H1 (cell line): ENCODE measurements at regions not wholly inside any gene's neighbourhood (a gene's known extent, or its start where the extent isn't known, plus 50 kb on each side); places are given as distances from the start of the nearest gene placed in this dataset.

Source experiments
- CTCF ChIA-PET: fragments of 300-600 bp; sonication (Branson Sonifier 250); formaldehyde crosslinking; loops from one replicate; lab custom pipeline; 2021; ENCODE audit not compliant: partially characterized antibody; lab: Charles Lee
- POLR2A ChIA-PET: fragments of 300-600 bp; sonication (Branson Sonifier 250); formaldehyde crosslinking; loops from one replicate; lab custom pipeline; 2021; ENCODE audit warnings: inconsistent platforms; ENCODE audit not compliant: partially characterized antibody; lab: Charles Lee
- DNase-seq, 2 experiments: peaks; one replicate each; pipeline versions ENCODE4 v3.0.0 to v3.0.0-alpha.2; 2010 to 2022; ENCODE audit warnings: low spot score in 2 of 2, low read depth in 1 of 2, mixed read lengths in 1 of 2
- FAIRE-seq: peaks from 2 replicates; lab custom pipeline; 2011; peaks lifted over from hg19 to GRCh38; lab: Jason Lieb, UNC
- H2AFZ ChIP-seq: 2 replicates; pipeline ENCODE4 v1.8.1; 2012; ENCODE audit warnings: low read length, inconsistent platforms
- H2AK5ac ChIP-seq: 2 replicates; pipeline ENCODE4 v1.6.1; 2013; ENCODE audit warnings: low read depth, low read length
- H2BK120ac ChIP-seq: replicated peaks from 2 replicates; pipeline ENCODE3; 2013; ENCODE audit warnings: low read depth, low read length, inconsistent platforms
- H2BK12ac ChIP-seq: 2 replicates; pipeline ENCODE4 v1.6.1; 2013; ENCODE audit warnings: low read depth, low read length
- H2BK15ac ChIP-seq: 2 replicates; pipeline ENCODE4 v1.6.1; 2013; ENCODE audit warnings: low read length
- H2BK20ac ChIP-seq: 2 replicates; pipeline ENCODE4 v1.6.1; 2013; ENCODE audit warnings: low read length
- H2BK5ac ChIP-seq: 2 replicates; pipeline ENCODE4 v1.6.1; 2013; ENCODE audit warnings: low read depth, low read length
- H3K14ac ChIP-seq: 2 replicates; pipeline ENCODE4 v1.6.1; 2013; ENCODE audit warnings: inconsistent platforms; ENCODE audit not compliant: insufficient read length
- H3K18ac ChIP-seq: 2 replicates; pipeline ENCODE4 v1.6.1; 2013; ENCODE audit warnings: low read length; ENCODE audit errors: extremely low read depth
- H3K23ac ChIP-seq: 2 replicates; pipeline ENCODE4 v1.6.1; 2013; ENCODE audit warnings: inconsistent platforms; ENCODE audit not compliant: insufficient read length
- H3K23me2 ChIP-seq: 2 replicates; pipeline ENCODE4 v1.6.1; 2013; ENCODE audit warnings: low read depth, low read length
- H3K27ac ChIP-seq: 2 replicates; pipeline ENCODE4 v1.6.1; 2011; ENCODE audit warnings: low read depth, low read length, inconsistent platforms
- H3K27me3 ChIP-seq, 4 experiments: replicated peaks in 1 of 4; 1 replicate in 1 of 4; 2 replicates in 3 of 4; pipeline versions ENCODE4 v1.6.1 to v1.8.1; 2011 to 2013; ENCODE audit warnings: low read length in 3 of 4, mild to moderate bottlenecking in 3 of 4, inconsistent platforms in 2 of 4, mixed read lengths in 2 of 4, moderate library complexity in 1 of 4; ENCODE audit not compliant: control insufficient read depth in 3 of 4, insufficient read depth in 3 of 4; ENCODE audit errors: extremely low read depth in 1 of 4
- H3K36me3 ChIP-seq, 4 experiments: 2 replicates each; pipeline versions ENCODE4 v1.6.1 to v1.8.1; 2011 to 2013; ENCODE audit warnings: mild to moderate bottlenecking in 4 of 4, low read length in 3 of 4, moderate library complexity in 2 of 4, control low read depth in 1 of 4, inconsistent platforms in 1 of 4; ENCODE audit not compliant: insufficient read depth in 4 of 4, control insufficient read depth in 2 of 4
- H3K4ac ChIP-seq: replicated peaks from 2 replicates; pipeline ENCODE3; 2013; ENCODE audit warnings: low read length, low read depth, mixed read lengths, inconsistent platforms; ENCODE audit not compliant: insufficient read length
- H3K4me1 ChIP-seq, 4 experiments: replicated peaks in 1 of 4; 1 replicate in 1 of 4; 2 replicates in 3 of 4; pipeline versions ENCODE4 v1.6.1 to v1.8.1; 2011 to 2013; ENCODE audit warnings: low read length in 3 of 4, inconsistent platforms in 2 of 4, mixed read lengths in 1 of 4; ENCODE audit not compliant: insufficient read depth in 4 of 4, control insufficient read depth in 3 of 4
- H3K4me2 ChIP-seq, 2 experiments: 2 replicates each; pipeline versions ENCODE4 v1.6.1 to v1.8.1; 2011 to 2013; ENCODE audit warnings: low read depth in 2 of 2, low read length in 2 of 2, control low read depth in 1 of 2, inconsistent platforms in 1 of 2, mild to moderate bottlenecking in 1 of 2; ENCODE audit not compliant: insufficient read depth in 1 of 2
- H3K4me3 ChIP-seq, 4 experiments: fragments of 200-600, 300-600 bp in 1 of 4; sonication (generic), shearing (Covaris generic), sonication (Bioruptor Twin) in 1 of 4; 2 replicates each; pipeline versions ENCODE4 v1.5.1 to v1.8.1; 2011 to 2016; ENCODE audit warnings: low read length in 4 of 4, low read depth in 3 of 4, control low read depth in 2 of 4, inconsistent platforms in 2 of 4, mild to moderate bottlenecking in 2 of 4, mixed read lengths in 1 of 4, moderate library complexity in 1 of 4; ENCODE audit not compliant: insufficient read depth in 2 of 4; ENCODE audit errors: extremely low read depth in 1 of 4
- H3K56ac ChIP-seq: replicated peaks from 2 replicates; pipeline ENCODE3; 2013; ENCODE audit warnings: low read depth, mild to moderate bottlenecking, mixed read lengths, low read length, inconsistent platforms; ENCODE audit not compliant: insufficient read length
- H3K79me1 ChIP-seq: 2 replicates; pipeline ENCODE4 v1.6.1; 2013; ENCODE audit warnings: low read depth, low read length, control low read depth
- H3K79me2 ChIP-seq, 2 experiments: 2 replicates each; pipeline versions ENCODE4 v1.6.1 to v1.8.1; 2012 to 2013; ENCODE audit warnings: low read length in 2 of 2, mild to moderate bottlenecking in 2 of 2, inconsistent platforms in 1 of 2; ENCODE audit not compliant: insufficient read depth in 2 of 2, control insufficient read depth in 1 of 2
- H3K9ac ChIP-seq, 4 experiments: replicated peaks in 1 of 4; 1 replicate in 1 of 4; 2 replicates in 3 of 4; pipeline versions ENCODE4 v1.6.1 to v1.8.1; 2011 to 2013; ENCODE audit warnings: low read depth in 3 of 4, low read length in 3 of 4, control low read depth in 2 of 4, mild to moderate bottlenecking in 2 of 4, moderate library complexity in 2 of 4, inconsistent platforms in 1 of 4; ENCODE audit errors: extremely low read depth in 1 of 4
- H3K9me3 ChIP-seq, 2 experiments: 2 replicates each; pipeline versions ENCODE4 v1.6.1 to v1.8.1; 2012 to 2013; ENCODE audit warnings: mild to moderate bottlenecking in 2 of 2, moderate library complexity in 2 of 2, control low read depth in 1 of 2, inconsistent platforms in 1 of 2, low read depth in 1 of 2, low read length in 1 of 2, mixed read lengths in 1 of 2; ENCODE audit not compliant: insufficient read depth in 2 of 2
- H4K20me1 ChIP-seq, 2 experiments: replicated peaks in 1 of 2; 2 replicates each; pipeline versions ENCODE3 to v1.8.1; 2011 to 2013; ENCODE audit warnings: inconsistent platforms in 2 of 2, low read length in 2 of 2, mild to moderate bottlenecking in 1 of 2; ENCODE audit not compliant: insufficient read depth in 2 of 2, control insufficient read depth in 1 of 2
- H4K5ac ChIP-seq: 2 replicates; pipeline ENCODE4 v1.6.1; 2013; ENCODE audit warnings: low read length, low read depth, mixed read lengths, inconsistent platforms; ENCODE audit not compliant: insufficient read length
- H4K8ac ChIP-seq: 2 replicates; pipeline ENCODE4 v1.8.0; 2013; ENCODE audit warnings: mild to moderate bottlenecking, moderate library complexity, low read length, inconsistent platforms; ENCODE audit not compliant: insufficient read depth; ENCODE audit errors: extremely low read depth
- H4K91ac ChIP-seq: replicated peaks from 2 replicates; pipeline ENCODE3; 2013; ENCODE audit warnings: low read length, mixed read lengths, inconsistent platforms; ENCODE audit not compliant: insufficient read length
- BCL11A ChIP-seq, 2 experiments: IDR thresholded peaks; one replicate each; pipeline ENCODE4 v1.6.1; 2011; ENCODE audit warnings: low read depth in 2 of 2, low read length in 2 of 2, mild to moderate bottlenecking in 2 of 2
- CEBPB ChIP-seq: IDR thresholded peaks from 2 replicates; pipeline ENCODE4 v1.6.1; 2012; ENCODE audit warnings: low read depth, low read length
- CHD1 ChIP-seq: IDR thresholded peaks from 2 replicates; pipeline ENCODE4 v1.6.1; 2012; ENCODE audit warnings: low read depth, low read length, improper control_type of control experiment
- GABPA ChIP-seq: IDR thresholded peaks from 2 replicates; pipeline ENCODE4 v1.6.1; 2011; ENCODE audit warnings: mild to moderate bottlenecking, low read length, moderate library complexity, borderline replicate concordance; ENCODE audit not compliant: insufficient read depth
- NANOG ChIP-seq: IDR thresholded peaks from 2 replicates; pipeline ENCODE4 v1.6.1; 2011; ENCODE audit warnings: low read length, low read depth, mild to moderate bottlenecking, inconsistent platforms; ENCODE audit not compliant: insufficient read depth, poor library complexity, severe bottlenecking
- RXRA ChIP-seq: IDR thresholded peaks from 2 replicates; pipeline ENCODE4 v1.6.1; 2011; ENCODE audit warnings: low read depth, mild to moderate bottlenecking, low read length, moderate library complexity; ENCODE audit not compliant: insufficient read depth
- USF2 ChIP-seq: IDR thresholded peaks from 2 replicates; pipeline ENCODE4 v1.6.1; 2011; ENCODE audit warnings: low read length, improper control_type of control experiment
- whole genome bisulfite sequencing, 2 experiments: shearing (Covaris generic) in 1 of 2; methylation state at CpG; one replicate each; pipeline versions ENCODE4 v1.1.6 to v1.1.7; 2013 to 2015; ENCODE audit warnings: low lambda C conversion rate in 2 of 2, mixed read lengths in 2 of 2, inconsistent platforms in 1 of 2, low coverage in 1 of 2, missing lambda C conversion rate in 1 of 2; ENCODE audit not compliant: insufficient replicate concordance in 2 of 2, insufficient coverage in 1 of 2, insufficient read length in 1 of 2; ENCODE audit errors: extremely low coverage in 1 of 2, missing lambda C conversion rate in 1 of 2; 5-methylcytosine and 5-hydroxymethylcytosine counted together

- H3K79me1 ChIP-seq = no peaks in the 10 kb centered on the region
- 93% methylated on average over 9 of the region's 11 CpGs; no CpG with 5 or more reads in 1 of the 2 experiments for WGBS, 2 experiments
- no peak overlapping the region for H4K91ac ChIP-seq
- peaks cover 0 to 3% (median 1%) of the 10 kb centered on the region in 4 experiments; a peak in 3 of 7 replicates for H3K4me1 ChIP-seq
- no peak overlapping the region for H3K4ac ChIP-seq
- no peaks in the 10 kb centered on the region for H3K36me3 ChIP-seq
- POLR2A ChIA-PET = no interaction called here
- H2AK5ac ChIP-seq = no peak overlapping the region
- CTCF ChIA-PET = no interaction called here
- TF ChIP-seq GABPA (no peak), CEBPB (no peak), CHD1 (no peak), NANOG (no peak), RXRA (no peak), BCL11A (IDR thresholded peaks at IDR 0.05; ENCODE audit: low read depth in 2 of 2, low read length in 2 of 2) (no peak), USF2 (no peak)
- TF ChIP-seq, all 59 proteins: peak for 0
- Histone ChIP-seq H3K27me3 (no peaks in the 10 kb centered on the region), H3K56ac (no peak overlapping the region), H2BK120ac (no peak overlapping the region), H4K20me1 (no peaks in the 10 kb centered on the region), H2BK20ac (no peak overlapping the region), H3K18ac (no peak overlapping the region), H3K14ac (no peak overlapping the region), H3K4me2 (no peak overlapping the region), H4K5ac (no peak overlapping the region), H3K4me3 (no peak overlapping the region), H3K23me2 (no peaks in the 10 kb centered on the region), H4K8ac (no peak overlapping the region), H3K79me2 (no peaks in the 10 kb centered on the region), H3K9ac (no peak overlapping the region), H3K23ac (no peak overlapping the region), H2BK5ac (no peak overlapping the region), H3K9me3 (no peaks in the 10 kb centered on the region), H2AFZ (no peak overlapping the region), H3K27ac (no peak overlapping the region), H2BK12ac (no peak overlapping the region), H2BK15ac (no peak overlapping the region)
- FAIRE-seq = no peak
- DNase-seq = no peak
Observed at GRCh38 chr2:12453731-12454130, 263.0 kb upstream of the TRIB2 start.
